GM12892 (cell line): ENCODE measurements at regions not wholly inside any gene's neighbourhood (a gene's known extent, or its start where the extent isn't known, plus 50 kb on each side); places are given as distances from the start of the nearest gene placed in this dataset.

ENCODE experiments used
- DNase-seq: peaks from one replicate; pipeline ENCODE4 v3.0.0; 2011; ENCODE audit not compliant: insufficient read length
- FAIRE-seq: peaks from 2 replicates; lab custom pipeline; 2011; peaks lifted over from hg19 to GRCh38; lab: Jason Lieb, UNC
- POLR2A ChIP-seq: IDR thresholded peaks from 2 replicates; pipeline ENCODE4 v1.6.1; 2011; ENCODE audit warnings: low read depth, low read length, control low read depth
- POLR2AphosphoS5 ChIP-seq: IDR thresholded peaks from 2 replicates; pipeline ENCODE4 v1.6.1; 2011; ENCODE audit warnings: low read depth, low read length, control low read depth
- TAF1 ChIP-seq: IDR thresholded peaks from 2 replicates; pipeline ENCODE4 v1.6.1; 2011; ENCODE audit warnings: low read depth, mild to moderate bottlenecking, control low read depth, low read length, borderline replicate concordance

GRCh38 chr7:114842551-114843065, 79.3 kb upstream of the MDFIC start:
- TF ChIP-seq POLR2A (no peak), POLR2AphosphoS5 (no peak), TAF1 (no peak)
- FAIRE-seq (no peak), DNase-seq (no peak)

- TF ChIP-seq TAF1 (no peak), POLR2AphosphoS5 (no peak), POLR2A (no peak)
- DNase-seq (no peak), FAIRE-seq (no peak)
Measured at GRCh38 chr7:114843102-114843501, 78.8 kb upstream of the MDFIC start.

- TF ChIP-seq TAF1 (no peak), POLR2A (no peak), POLR2AphosphoS5 (no peak)
- FAIRE-seq = no peak
- no peak for DNase-seq
Measured at GRCh38 chr7:114851406-114852061, 70.4 kb upstream of the MDFIC start.

- no peak for FAIRE-seq
Measured at GRCh38 chr7:114852293-114852692, 69.6 kb upstream of the MDFIC start.

GRCh38 chr7:114853189-114853588, 68.7 kb upstream of the MDFIC start:
- TF ChIP-seq TAF1 (no peak), POLR2AphosphoS5 (no peak), POLR2A (no peak)
- FAIRE-seq (no peak), DNase-seq (no peak)

More at GRCh38 chr7:114852293-114852692, 69.6 kb upstream of the MDFIC start:
- TF ChIP-seq POLR2A (no peak), TAF1 (no peak), POLR2AphosphoS5 (no peak)
- DNase-seq = no peak

- no peak for TF ChIP-seq TAF1
- no peak for TF ChIP-seq POLR2A
- no peak for TF ChIP-seq POLR2AphosphoS5
- DNase-seq (no peak), FAIRE-seq (no peak)
Measured at GRCh38 chr7:114854369-114854768, 67.5 kb upstream of the MDFIC start.

GRCh38 chr7:114856625-114857024, 65.3 kb upstream of the MDFIC start:
- no peak for TF ChIP-seq POLR2A
- no peak for FAIRE-seq
- no peak for DNase-seq

GRCh38 chr7:114857605-114858004, 64.3 kb upstream of the MDFIC start:
- FAIRE-seq = no peak
- DNase-seq = no peak
- no peak for TF ChIP-seq TAF1
- no peak for TF ChIP-seq POLR2AphosphoS5
- no peak for TF ChIP-seq POLR2A

GRCh38 chr7:114859477-114859876, 62.4 kb upstream of the MDFIC start:
- DNase-seq = no peak
- TF ChIP-seq POLR2A (no peak), POLR2AphosphoS5 (no peak), TAF1 (no peak)
- no peak for FAIRE-seq

- no peak for DNase-seq
- TF ChIP-seq TAF1 = no peak
- TF ChIP-seq POLR2A = no peak
- no peak for TF ChIP-seq POLR2AphosphoS5
- FAIRE-seq = no peak
Measured at GRCh38 chr7:114860206-114860605, 61.7 kb upstream of the MDFIC start.

GRCh38 chr7:114862406-114862805, 59.5 kb upstream of the MDFIC start:
- TF ChIP-seq TAF1 (no peak), POLR2A (no peak), POLR2AphosphoS5 (no peak)
- no peak for FAIRE-seq
- no peak for DNase-seq

GRCh38 chr7:114864278-114864677, 57.6 kb upstream of the MDFIC start:
- DNase-seq (no peak), FAIRE-seq (no peak)
- TF ChIP-seq TAF1 (no peak), POLR2A (no peak), POLR2AphosphoS5 (no peak)

- no peak for TF ChIP-seq POLR2A
- FAIRE-seq = peak; percentile 90
- DNase-seq = no peak
Measured at GRCh38 chr7:114865564-114865963, 56.3 kb upstream of the MDFIC start.
